NCI-H1105 (cell line): ENCODE measurements at regions not wholly inside any gene's neighbourhood (a gene's known extent, or its start where the extent isn't known, plus 50 kb on each side); places are given as distances from the start of the nearest gene placed in this dataset.
"Not testable (repeated sequence)": the region's sequence is repeated elsewhere in the genome, so short reads cannot be mapped to it uniquely, and the experiment has no call there.

Source experiments
- DNase-seq: peaks from one replicate; lab custom pipeline; 2025; lab: John Stamatoyannopoulos, UW

- no peak for DNase-seq
Observed at GRCh38 chr13:89052699-89053098, 1381.5 kb downstream of the SLITRK5 start.

- DNase-seq, result no peak
Observed at GRCh38 chr13:89053418-89053817, 1382.2 kb downstream of the SLITRK5 start.

DNA sequence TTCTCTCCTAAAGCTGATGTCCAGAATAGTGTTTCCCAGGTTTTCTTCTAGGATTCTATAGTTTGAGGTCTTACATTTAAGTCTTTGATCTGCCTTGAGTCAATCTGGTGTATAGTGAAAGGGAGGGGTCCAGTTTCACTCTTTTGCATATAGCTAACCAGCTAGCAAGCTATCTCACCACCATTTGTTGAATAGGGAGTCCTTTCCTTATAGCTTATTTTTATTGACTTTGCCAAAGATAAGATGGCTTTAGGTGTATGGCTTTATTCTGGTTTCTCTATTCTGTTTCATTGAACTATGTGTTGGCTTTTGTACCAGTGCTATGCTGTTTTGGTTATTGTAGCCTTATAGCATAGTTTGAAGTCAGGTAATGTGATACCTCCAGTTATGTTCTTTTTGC lies 1386.1 kb downstream of the SLITRK5 start:
- no peak for DNase-seq

GRCh38 chr13:89057862-89058261 lies 1386.7 kb downstream of the SLITRK5 start:
- DNase-seq, result no peak

DNA sequence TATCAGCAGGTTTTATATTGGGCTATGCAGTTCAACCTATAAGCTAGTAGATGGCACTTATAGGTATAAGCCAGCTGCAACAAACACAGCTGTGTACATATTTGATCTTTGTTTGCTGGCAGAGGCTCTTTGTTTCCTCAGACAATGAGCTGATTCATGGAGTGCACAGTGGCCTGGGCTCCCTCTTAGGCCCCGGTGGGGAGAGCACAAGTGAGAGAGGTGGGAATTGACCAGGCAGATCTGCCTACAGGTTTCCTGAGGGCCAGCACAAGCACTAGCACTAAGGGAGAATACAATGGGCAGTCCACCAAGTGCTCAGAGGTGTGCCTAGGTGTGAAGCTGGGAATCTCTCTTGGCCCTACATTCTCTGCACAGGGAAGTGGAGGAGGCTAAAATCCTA lies 1390.7 kb downstream of the SLITRK5 start:
- DNase-seq, result no peak

DNA sequence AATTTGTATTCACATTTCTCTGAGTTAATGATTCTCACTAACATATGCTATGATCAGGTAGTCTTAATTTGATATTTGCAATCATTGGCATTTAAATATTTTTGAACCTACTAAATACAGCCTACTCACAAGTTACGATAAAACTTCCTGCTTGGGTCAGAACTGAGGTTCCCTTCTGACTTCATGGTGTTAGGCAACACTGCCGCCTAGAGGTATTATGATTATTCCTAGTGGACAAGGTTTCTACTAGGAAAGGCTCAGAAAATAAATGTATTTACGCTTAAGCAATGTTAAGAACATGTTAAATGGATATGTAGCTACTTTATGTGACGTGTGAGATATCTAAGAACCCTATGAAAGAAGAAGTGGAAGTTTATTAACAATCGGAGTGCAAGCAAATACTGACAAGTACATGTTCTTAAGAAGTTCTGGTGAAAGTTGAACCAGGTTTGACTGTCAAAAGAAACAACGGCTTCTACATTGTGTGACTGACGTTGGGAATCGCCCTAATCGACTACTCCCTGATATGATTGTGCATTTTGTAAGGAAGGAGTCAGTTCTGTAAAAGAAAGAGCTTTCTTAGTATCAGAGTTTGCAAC lies 1395.8 kb downstream of the SLITRK5 start:
- DNase-seq, result no peak

DNA sequence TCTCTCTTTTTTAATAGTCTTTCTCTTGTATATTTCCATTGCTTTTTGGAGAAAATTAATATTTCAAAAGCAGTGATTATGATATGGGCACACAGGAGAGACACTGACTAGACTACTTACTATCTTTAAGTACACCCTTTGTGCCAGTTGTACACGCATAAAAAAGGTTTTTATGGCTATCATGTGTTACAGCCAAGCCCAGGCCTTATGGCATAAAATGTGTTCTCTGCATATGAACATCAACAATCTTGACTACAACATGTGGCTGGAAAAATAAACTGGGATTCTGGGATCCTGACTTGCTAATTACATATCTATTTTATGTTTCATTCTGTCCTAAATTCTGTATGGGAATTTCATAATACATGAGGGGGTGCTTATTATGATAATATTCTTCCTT lies 1401.8 kb downstream of the SLITRK5 start:
- DNase-seq, result no peak

GRCh38 chr13:89076622-89077021 lies 1405.5 kb downstream of the SLITRK5 start:
- DNase-seq, result no peak

GRCh38 chr13:89082623-89083022 lies 1411.5 kb downstream of the SLITRK5 start:
- DNase-seq, result no peak

- not testable (repeated sequence) for DNase-seq
Observed at GRCh38 chr13:89088107-89088506, 1416.9 kb downstream of the SLITRK5 start.

DNA sequence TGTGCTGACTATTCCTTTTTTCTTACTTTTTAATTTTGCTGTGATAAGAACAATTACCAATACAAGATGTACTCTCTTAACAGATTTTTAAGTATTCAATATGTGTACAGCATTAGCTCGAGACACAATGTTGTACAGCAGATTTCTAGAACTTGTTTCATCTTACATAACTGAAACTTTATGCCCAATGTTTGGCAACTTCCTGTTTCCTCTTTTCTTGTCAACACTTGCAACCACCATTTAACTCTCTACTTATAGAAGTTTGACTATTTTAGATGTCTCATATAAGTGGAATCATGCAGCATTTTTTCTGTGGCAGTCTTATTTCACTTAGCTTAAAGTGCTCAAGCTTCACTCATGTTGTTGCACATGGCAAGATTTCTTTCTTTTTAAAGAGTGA lies 1426.8 kb downstream of the SLITRK5 start:
- DNase-seq, result no peak

GRCh38 chr13:89113744-89114143 lies 1442.6 kb downstream of the SLITRK5 start:
- no peak for DNase-seq

DNA sequence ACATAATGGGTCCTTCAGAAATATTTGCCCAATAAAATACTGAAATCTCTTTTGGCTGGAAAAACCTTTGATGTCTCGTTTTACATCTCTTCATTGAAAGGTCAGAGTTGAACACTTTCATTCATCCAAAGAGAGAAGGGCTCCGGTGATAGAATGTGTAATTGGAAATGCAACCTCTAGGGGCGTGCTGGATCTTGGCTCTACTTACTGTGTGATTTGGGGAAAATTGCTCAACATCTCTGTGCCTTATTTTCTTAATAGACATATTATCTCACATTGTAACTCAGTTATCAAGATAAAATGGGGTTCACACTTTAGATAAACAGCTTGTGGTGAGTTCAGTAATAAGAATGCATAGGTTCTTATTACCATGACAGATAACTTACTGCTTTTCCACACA lies 1444.1 kb downstream of the SLITRK5 start:
- DNase-seq, result no peak

DNA sequence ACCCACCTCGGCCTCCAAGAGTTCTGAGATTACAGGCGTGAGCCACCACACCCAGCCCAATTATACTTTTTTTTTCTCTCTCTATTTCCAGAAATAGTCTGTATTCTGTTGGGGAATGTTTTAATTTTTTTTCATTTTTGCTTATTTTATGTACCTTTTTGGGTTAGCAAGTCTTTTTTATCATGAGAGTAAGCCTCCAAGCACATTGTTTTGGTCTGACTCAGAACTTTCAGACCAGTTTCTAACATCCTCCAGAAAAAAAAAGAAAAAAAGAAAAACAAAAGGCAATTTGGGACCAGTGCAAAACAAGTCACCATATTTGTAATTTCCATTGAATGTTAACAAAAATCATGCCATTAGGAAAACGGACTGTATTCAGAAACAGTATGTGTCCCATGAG lies 1465.5 kb downstream of the SLITRK5 start:
- DNase-seq, result no peak

- DNase-seq, result no peak
Observed at GRCh38 chr13:89150362-89150761, 1479.2 kb downstream of the SLITRK5 start.

DNA sequence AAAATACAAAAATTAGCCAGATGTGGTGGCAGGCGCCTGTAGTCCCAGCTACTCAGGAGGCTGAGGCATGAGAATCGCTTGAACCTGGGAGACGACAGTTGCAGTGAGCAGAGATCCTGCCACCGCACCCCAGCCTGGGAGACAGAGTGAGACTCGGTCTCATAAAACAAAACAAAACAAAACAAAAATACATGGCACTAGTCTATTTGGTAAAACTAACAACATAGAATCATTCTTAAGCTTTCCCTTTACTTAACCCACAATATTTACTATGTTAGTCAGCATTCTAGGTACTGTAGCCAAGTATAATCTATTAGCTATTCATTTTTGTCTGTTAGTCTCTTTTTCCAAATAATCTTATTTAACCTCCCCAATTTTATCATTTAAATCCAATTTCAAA lies 1482.8 kb downstream of the SLITRK5 start:
- DNase-seq, result no peak

- no peak for DNase-seq
Observed at GRCh38 chr13:89163096-89163495, 1491.9 kb downstream of the SLITRK5 start.

- no peak for DNase-seq
Observed at GRCh38 chr13:89165685-89166084, 1494.5 kb downstream of the SLITRK5 start.

- no peak for DNase-seq
Observed at GRCh38 chr13:89169951-89170350, 1498.8 kb downstream of the SLITRK5 start.

DNA sequence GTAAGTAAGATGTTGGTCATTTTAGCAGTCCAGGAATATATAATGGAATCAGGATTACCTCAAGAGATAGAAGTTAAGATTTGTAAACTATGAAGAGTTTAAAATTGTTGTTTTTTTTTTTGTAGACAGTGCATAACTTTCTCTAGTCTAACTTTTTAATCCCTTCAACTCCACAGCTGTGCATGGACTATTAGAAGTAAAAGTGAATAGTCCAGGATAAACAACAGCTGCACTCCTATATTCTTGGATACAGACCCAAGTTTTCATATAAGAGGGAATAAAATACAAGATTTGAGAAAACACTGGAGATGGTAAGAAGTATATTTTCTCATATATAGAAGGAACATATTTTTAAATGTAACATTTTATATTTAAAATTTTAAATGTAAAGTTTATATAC lies 1509.9 kb downstream of the SLITRK5 start:
- no peak for DNase-seq

- no peak for DNase-seq
Observed at GRCh38 chr13:89199138-89199537, 1528.0 kb downstream of the SLITRK5 start.

GRCh38 chr13:89204435-89204834 lies 1533.3 kb downstream of the SLITRK5 start:
- DNase-seq, result no peak

DNA sequence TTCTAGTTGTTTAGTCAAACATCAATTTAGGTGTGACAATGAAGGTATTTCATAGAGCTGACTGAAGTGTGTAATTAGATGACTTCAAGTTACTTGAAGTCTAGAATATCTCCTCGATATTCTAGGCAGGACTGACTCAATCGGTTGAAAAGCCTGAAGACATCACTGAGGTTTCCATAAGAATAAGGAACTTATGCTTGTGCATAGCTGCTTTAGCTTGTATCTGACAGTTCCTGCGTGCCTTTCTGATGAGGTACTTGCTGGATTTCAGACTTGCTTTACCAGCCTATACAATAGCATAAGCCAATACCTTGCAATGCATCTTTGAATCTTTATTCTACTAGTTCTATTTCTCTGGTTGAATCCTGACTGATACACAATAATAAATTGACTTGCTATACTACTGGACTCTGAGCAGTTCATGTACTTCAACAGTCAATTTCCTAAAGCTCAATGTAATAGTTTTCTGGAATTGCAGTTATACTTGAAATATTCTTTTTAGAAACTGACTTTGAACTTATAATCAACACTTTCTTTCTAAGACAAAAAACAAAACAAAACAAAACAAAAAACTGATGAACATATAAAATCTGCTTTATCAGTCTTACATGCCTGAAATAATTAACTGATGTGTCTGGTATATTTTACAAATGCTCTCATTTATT lies 1534.8 kb downstream of the SLITRK5 start:
- no peak for DNase-seq

DNA sequence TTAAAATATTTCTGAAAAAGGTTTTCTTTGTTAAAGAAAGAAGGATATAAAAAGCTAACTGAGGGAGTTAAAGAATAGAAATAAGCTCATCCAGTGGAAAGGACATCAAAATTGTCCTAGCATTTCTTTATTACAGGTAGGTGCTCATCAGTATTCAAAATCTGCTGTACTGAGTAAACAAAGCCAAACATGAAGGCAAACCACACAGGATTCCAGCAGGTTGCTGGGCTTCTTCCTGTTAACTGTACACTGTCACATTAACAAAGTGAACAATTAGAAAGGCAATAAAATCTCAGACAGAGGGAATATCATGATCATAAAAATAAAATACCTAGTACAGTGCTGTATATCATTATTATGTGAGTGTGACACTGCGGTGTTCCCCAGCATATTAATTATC lies 1541.0 kb downstream of the SLITRK5 start:
- peak; percentile 50 for DNase-seq
